ENCODE measurements at regions not wholly inside any gene's neighbourhood (a gene's known extent, or its start where the extent isn't known, plus 50 kb on each side); places are given as distances from the start of the nearest gene placed in this dataset.

DNA sequence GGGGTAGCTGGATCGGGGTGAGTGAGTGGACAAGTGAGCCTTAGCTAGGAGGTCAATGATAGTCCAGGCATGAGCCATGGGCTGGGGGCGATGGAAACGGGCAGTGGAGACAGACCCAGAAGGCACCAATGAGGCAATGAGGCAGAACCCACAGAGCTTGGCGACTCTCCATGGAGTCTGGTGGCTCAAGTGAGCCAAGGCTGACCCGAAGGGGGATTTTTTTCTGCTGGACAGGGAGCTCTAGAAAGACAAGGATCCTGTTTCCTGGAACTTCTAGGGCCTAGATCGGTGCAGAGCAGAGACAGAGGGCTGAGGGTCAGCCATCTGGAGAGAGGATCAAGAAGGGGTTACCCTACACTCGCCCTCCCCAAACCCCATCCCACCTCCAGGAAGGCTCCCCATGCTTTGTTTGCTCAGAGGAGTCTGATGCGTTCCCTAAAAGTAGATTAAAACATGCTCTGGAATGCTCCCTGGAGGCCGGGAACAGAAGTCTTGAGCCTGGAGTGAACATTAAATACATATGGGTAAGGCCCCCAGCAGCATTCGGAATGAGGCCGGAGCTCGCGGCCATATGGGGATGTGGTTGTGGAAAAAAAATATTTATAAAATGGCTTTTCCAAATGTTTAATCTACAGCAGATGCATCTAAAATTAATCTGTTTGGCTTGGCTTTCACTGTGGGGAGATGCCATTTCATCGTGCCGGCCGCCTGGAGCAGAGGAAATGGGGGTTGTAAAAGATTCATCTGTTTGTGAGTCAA, 237.8 kb upstream of the PMEPA1 start:
- ChIA-PET CTCF (no interaction called here), POLR2A (no interaction called here)
- TF ChIP-seq POLR2AphosphoS5 (IDR thresholded peaks at IDR 0.05; ENCODE audit: insufficient read depth, low read depth, low read length), result no peak
- TF ChIP-seq MYC (IDR thresholded peaks at IDR 0.05; ENCODE audit: low read depth, low read length), result no peak
- no peak for TF ChIP-seq FOS (IDR thresholded peaks at IDR 0.05; ENCODE audit: borderline replicate concordance, insufficient read depth, low read length)
- no peak for TF ChIP-seq GATA2 (IDR thresholded peaks at IDR 0.05; ENCODE audit: insufficient read depth, insufficient read length, low read depth, low read length)
- TF ChIP-seq, protein P1, sequence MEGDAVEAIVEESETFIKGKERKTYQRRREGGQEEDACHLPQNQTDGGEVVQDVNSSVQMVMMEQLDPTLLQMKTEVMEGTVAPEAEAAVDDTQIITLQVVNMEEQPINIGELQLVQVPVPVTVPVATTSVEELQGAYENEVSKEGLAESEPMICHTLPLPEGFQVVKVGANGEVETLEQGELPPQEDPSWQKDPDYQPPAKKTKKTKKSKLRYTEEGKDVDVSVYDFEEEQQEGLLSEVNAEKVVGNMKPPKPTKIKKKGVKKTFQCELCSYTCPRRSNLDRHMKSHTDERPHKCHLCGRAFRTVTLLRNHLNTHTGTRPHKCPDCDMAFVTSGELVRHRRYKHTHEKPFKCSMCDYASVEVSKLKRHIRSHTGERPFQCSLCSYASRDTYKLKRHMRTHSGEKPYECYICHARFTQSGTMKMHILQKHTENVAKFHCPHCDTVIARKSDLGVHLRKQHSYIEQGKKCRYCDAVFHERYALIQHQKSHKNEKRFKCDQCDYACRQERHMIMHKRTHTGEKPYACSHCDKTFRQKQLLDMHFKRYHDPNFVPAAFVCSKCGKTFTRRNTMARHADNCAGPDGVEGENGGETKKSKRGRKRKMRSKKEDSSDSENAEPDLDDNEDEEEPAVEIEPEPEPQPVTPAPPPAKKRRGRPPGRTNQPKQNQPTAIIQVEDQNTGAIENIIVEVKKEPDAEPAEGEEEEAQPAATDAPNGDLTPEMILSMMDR (IDR thresholded peaks at IDR 0.05; ENCODE audit: extremely low read depth in 1 of 2, insufficient read depth in 1 of 2, low read depth in 1 of 2, low read length in 2 of 2), result no peak
- TF ChIP-seq, protein P2, sequence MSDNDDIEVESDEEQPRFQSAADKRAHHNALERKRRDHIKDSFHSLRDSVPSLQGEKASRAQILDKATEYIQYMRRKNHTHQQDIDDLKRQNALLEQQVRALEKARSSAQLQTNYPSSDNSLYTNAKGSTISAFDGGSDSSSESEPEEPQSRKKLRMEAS (IDR thresholded peaks at IDR 0.05; ENCODE audit: insufficient read depth, insufficient read length), result no peak
- no peak for TF ChIP-seq JUN (IDR thresholded peaks at IDR 0.05; ENCODE audit: borderline replicate concordance, insufficient read depth, insufficient read length, low read depth)
- no peak for TF ChIP-seq EZH2 (IDR thresholded peaks at IDR 0.05; ENCODE audit: borderline replicate concordance, low read depth, low read length, severe bottlenecking)
- no peak for TF ChIP-seq POLR2A (IDR thresholded peaks at IDR 0.05; ENCODE audit: low read depth, low read length)
- no peaks in the 10 kb centered on the region for H3K4me1 ChIP-seq (ENCODE audit: control insufficient read depth, extremely low read depth, insufficient read depth, low read length)
- H3K9ac ChIP-seq (replicated peaks; ENCODE audit: extremely low read depth, insufficient read depth, low read length), result no peak overlapping the region
- DNase-seq (ENCODE audit: low read depth, low spot score) (no peak), FAIRE-seq (no peak)
- H3K9me1 ChIP-seq (replicated peaks; ENCODE audit: control insufficient read depth, extremely low read depth, insufficient read depth, low read length), result no peaks in the 10 kb centered on the region
- H3K4me2 ChIP-seq (ENCODE audit: insufficient read depth, low read length), result no peak overlapping the region
- intact Hi-C loops (cut with micrococcal nuclease) (no loop called here), dilution Hi-C loops (cut with MboI; ENCODE audit: extremely low pct_ligation_motif_present, low sequenced_read_pairs) (no loop called here)
- H3K4me3 ChIP-seq (replicated peaks in 1 of 3; ENCODE audit: insufficient read depth in 1 of 3, low read depth in 1 of 3, low read length in 3 of 3), result no peak overlapping the region
- H4K20me1 ChIP-seq (replicated peaks; ENCODE audit: control insufficient read depth, extremely low read depth, insufficient read depth, low read length), result no peaks in the 10 kb centered on the region
- H3K79me2 ChIP-seq (ENCODE audit: control insufficient read depth, insufficient read depth, low read length), result no peaks in the 10 kb centered on the region
- no peaks in the 10 kb centered on the region for H3K36me3 ChIP-seq (ENCODE audit: control insufficient read depth in 2 of 2, extremely low read depth in 1 of 2, insufficient read depth in 2 of 2, low read length in 2 of 2)
- no TSS peak for BruUV-seq (replicated peaks)
- H3K27ac ChIP-seq (ENCODE audit: insufficient read depth, low read depth, low read length), result no peak overlapping the region
- H3K9me3 ChIP-seq (replicated peaks; ENCODE audit: control insufficient read depth, insufficient read depth, low read length), result no peaks in the 10 kb centered on the region
- H2AFZ ChIP-seq (ENCODE audit: low read depth, low read length), result no peak overlapping the region
- no peaks in the 10 kb centered on the region for H3K27me3 ChIP-seq (ENCODE audit: control insufficient read depth in 2 of 2, insufficient read depth in 2 of 2, low read length in 2 of 2)
